Peyer's patch (tissue), 4 donors: ENCODE measurements at regions not wholly inside any gene's neighbourhood (a gene's known extent, or its start where the extent isn't known, plus 50 kb on each side); places are given as distances from the start of the nearest gene placed in this dataset.

Experiments used
- DNase-seq, 3 donors: peaks; one replicate each; pipeline ENCODE4 v3.0.0-alpha.2; 2017 to 2019
- H3K27ac ChIP-seq, 4 donors: fragments of 200-600 bp; sonication (generic); one replicate each; pipeline ENCODE4 v1.5.1; 2016 to 2019
- H3K27me3 ChIP-seq, 2 donors: fragments of 200-600 bp; sonication (generic); one replicate each; pipeline ENCODE4 v1.5.1; 2019
- H3K36me3 ChIP-seq, 3 donors: fragments of 200-600 bp; sonication (generic); one replicate each; pipeline ENCODE4 v1.5.1; 2016 to 2019
- H3K4me1 ChIP-seq, 4 donors: fragments of 200-600 bp; sonication (generic); one replicate each; pipeline ENCODE4 v1.5.1; 2016 to 2019
- H3K4me3 ChIP-seq, 4 donors: fragments of 200-600 bp; sonication (generic); 1 replicate in 3 of 4; 2 replicates in 1 of 4; pipeline ENCODE4 v1.5.1; 2016 to 2019; ENCODE audit warnings: mild to moderate bottlenecking in 1 of 4
- H3K9me3 ChIP-seq, 4 donors: fragments of 200-600 bp; sonication (generic); one replicate each; pipeline ENCODE4 v1.5.1; 2016 to 2019; ENCODE audit warnings: mild to moderate bottlenecking in 1 of 4
- CTCF ChIP-seq, 6 experiments: fragments of 450-650 bp in 4 of 6; fragments of 200-600 bp in 2 of 6; sonication (generic) in 1 of 6; IDR thresholded peaks; one replicate each; pipeline ENCODE4 v1.5.1; 2017 to 2019; ENCODE audit warnings: antibody characterized with exemption in 6 of 6, mild to moderate bottlenecking in 3 of 6, moderate library complexity in 1 of 6
- POLR2A ChIP-seq, 2 donors: fragments of 450-650 bp; IDR thresholded peaks; one replicate each; pipeline ENCODE4 v1.5.1; 2017; ENCODE audit warnings: antibody characterized with exemption in 2 of 2, mild to moderate bottlenecking in 2 of 2, moderate library complexity in 2 of 2

- Histone ChIP-seq H3K27ac (no peak overlapping the region), H3K4me3 (no peak overlapping the region), H3K4me1 (no peaks in the 10 kb centered on the region), H3K27me3 (no peaks in the 10 kb centered on the region), H3K36me3 (no peaks in the 10 kb centered on the region), H3K9me3 (no peaks in the 10 kb centered on the region)
- DNase-seq: no peak
- TF ChIP-seq POLR2A (IDR thresholded peaks at IDR 0.05): no peak
- no peak for TF ChIP-seq CTCF (IDR thresholded peaks at IDR 0.05)
Measured at GRCh38 chr10:94192974-94193373, 169.8 kb downstream of the NOC3L start.

GRCh38 chr10:94193466-94193924 lies 169.2 kb downstream of the NOC3L start:
- no peaks in the 10 kb centered on the region for H3K9me3 ChIP-seq
- TF ChIP-seq POLR2A (IDR thresholded peaks at IDR 0.05): no peak
- no peak for TF ChIP-seq CTCF (IDR thresholded peaks at IDR 0.05)
- H3K36me3 ChIP-seq: no peaks in the 10 kb centered on the region
- no peak for DNase-seq
- no peak overlapping the region for H3K4me3 ChIP-seq
- no peaks in the 10 kb centered on the region for H3K4me1 ChIP-seq
- H3K27me3 ChIP-seq: no peaks in the 10 kb centered on the region
- no peak overlapping the region for H3K27ac ChIP-seq

- DNase-seq: no peak
- H3K27me3 ChIP-seq: no peaks in the 10 kb centered on the region
- H3K27ac ChIP-seq: no peak overlapping the region
- H3K36me3 ChIP-seq: no peaks in the 10 kb centered on the region
- no peak overlapping the region for H3K4me3 ChIP-seq
- no peaks in the 10 kb centered on the region for H3K9me3 ChIP-seq
- H3K4me1 ChIP-seq: no peaks in the 10 kb centered on the region
- TF ChIP-seq CTCF (IDR thresholded peaks at IDR 0.05): no peak
- no peak for TF ChIP-seq POLR2A (IDR thresholded peaks at IDR 0.05)
Measured at GRCh38 chr10:94194256-94194655, 168.5 kb downstream of the NOC3L start.

GRCh38 chr10:94197241-94197640 lies 165.5 kb downstream of the NOC3L start:
- no peaks in the 10 kb centered on the region for H3K9me3 ChIP-seq
- H3K27ac ChIP-seq: no peak overlapping the region
- H3K36me3 ChIP-seq: no peaks in the 10 kb centered on the region
- H3K27me3 ChIP-seq: no peaks in the 10 kb centered on the region
- no peaks in the 10 kb centered on the region for H3K4me1 ChIP-seq
- no peak for DNase-seq
- TF ChIP-seq POLR2A (IDR thresholded peaks at IDR 0.05): no peak
- no peak overlapping the region for H3K4me3 ChIP-seq

GRCh38 chr10:94198324-94198723 lies 164.4 kb downstream of the NOC3L start:
- TF ChIP-seq POLR2A (IDR thresholded peaks at IDR 0.05) (no peak), CTCF (IDR thresholded peaks at IDR 0.05) (no peak)
- H3K4me1 ChIP-seq: no peaks in the 10 kb centered on the region

GRCh38 chr10:94199565-94199964 lies 163.2 kb downstream of the NOC3L start:
- H3K4me1 ChIP-seq: no peaks in the 10 kb centered on the region
- no peak for DNase-seq
- H3K27me3 ChIP-seq: no peaks in the 10 kb centered on the region
- H3K9me3 ChIP-seq: no peaks in the 10 kb centered on the region
- H3K4me3 ChIP-seq: no peak overlapping the region
- no peak for TF ChIP-seq POLR2A (IDR thresholded peaks at IDR 0.05)
- no peak for TF ChIP-seq CTCF (IDR thresholded peaks at IDR 0.05)
- no peaks in the 10 kb centered on the region for H3K36me3 ChIP-seq
- no peak overlapping the region for H3K27ac ChIP-seq

More at GRCh38 chr10:94198324-94198723, 164.4 kb downstream of the NOC3L start:
- H3K27me3 ChIP-seq: no peaks in the 10 kb centered on the region
- no peaks in the 10 kb centered on the region for H3K9me3 ChIP-seq
- H3K27ac ChIP-seq: no peak overlapping the region
- H3K4me3 ChIP-seq: no peak overlapping the region
- no peak for DNase-seq
- no peaks in the 10 kb centered on the region for H3K36me3 ChIP-seq
